Thoracic aorta (tissue), 2 donors: ENCODE measurements at regions not wholly inside any gene's neighbourhood (a gene's known extent, or its start where the extent isn't known, plus 50 kb on each side); places are given as distances from the start of the nearest gene placed in this dataset.

Source experiments
- ATAC-seq: fragments of 150-250 bp; one replicate; pipeline ENCODE4 v1.8.0; 2017; ENCODE audit warnings: low read depth; ENCODE audit not compliant: insufficient number of reproducible peaks, low FRiP score
- DNase-seq: peaks from one replicate; pipeline ENCODE4 v3.0.0-alpha.2; 2020; ENCODE audit warnings: low spot score
- H3K27ac ChIP-seq, 2 donors: fragments of 200-600 bp; sonication (generic); 1 replicate in 1 of 2; 2 replicates in 1 of 2; pipeline ENCODE4 v1.5.1; 2016; ENCODE audit warnings: mild to moderate bottlenecking in 2 of 2, moderate library complexity in 2 of 2
- H3K27me3 ChIP-seq: fragments of 200-600 bp; sonication (generic); replicated peaks from 2 replicates; pipeline ENCODE4 v1.6.0; 2016; ENCODE audit warnings: mild to moderate bottlenecking; ENCODE audit not compliant: insufficient read depth
- H3K36me3 ChIP-seq: fragments of 200-600 bp; sonication (generic); one replicate; pipeline ENCODE4 v1.5.1; 2016
- H3K4me1 ChIP-seq, 2 donors: fragments of 200-600 bp; sonication (generic); 1 replicate in 1 of 2; 2 replicates in 1 of 2; pipeline versions ENCODE4 v1.5.1 to v1.6.0; 2016; ENCODE audit warnings: low read depth in 2 of 2, mild to moderate bottlenecking in 1 of 2; ENCODE audit not compliant: control insufficient read depth in 1 of 2
- H3K4me3 ChIP-seq: fragments of 200-600 bp; sonication (generic); 2 replicates; pipeline ENCODE4 v1.5.1; 2016; ENCODE audit warnings: mild to moderate bottlenecking
- H3K9me3 ChIP-seq: fragments of 200-600 bp; sonication (generic); 2 replicates; pipeline ENCODE4 v1.5.1; 2016
- CTCF ChIP-seq: fragments of 200-600 bp; sonication (generic); IDR thresholded peaks from one replicate; pipeline ENCODE4 v1.5.1; 2019; ENCODE audit warnings: antibody characterized with exemption

GRCh38 chrX:9188117-9188516 lies 154.2 kb upstream of the FAM9B start:
- no peak overlapping the region for H3K27ac ChIP-seq
- no peaks in the 10 kb centered on the region for H3K9me3 ChIP-seq
- no peaks in the 10 kb centered on the region for H3K27me3 ChIP-seq
- H3K4me1 ChIP-seq: no peaks in the 10 kb centered on the region
- DNase-seq: no peak
- TF ChIP-seq CTCF: no peak
- H3K4me3 ChIP-seq: no peak overlapping the region
- no peak for ATAC-seq
- no peaks in the 10 kb centered on the region for H3K36me3 ChIP-seq

- TF ChIP-seq CTCF: no peak
- Histone ChIP-seq H3K27me3 (no peaks in the 10 kb centered on the region), H3K4me3 (no peak overlapping the region), H3K27ac (no peak overlapping the region), H3K4me1 (no peaks in the 10 kb centered on the region), H3K9me3 (no peaks in the 10 kb centered on the region), H3K36me3 (no peaks in the 10 kb centered on the region)
- ATAC-seq: no peak
- DNase-seq: no peak
Observed at GRCh38 chrX:9189286-9189685, 155.4 kb upstream of the FAM9B start.

GRCh38 chrX:9191392-9191791 lies 157.5 kb upstream of the FAM9B start:
- DNase-seq: no peak
- H3K4me1 ChIP-seq: peaks cover 0 to 7% of the 10 kb centered on the region in 2 donors
- no peak overlapping the region for H3K4me3 ChIP-seq
- H3K36me3 ChIP-seq: no peaks in the 10 kb centered on the region
- ATAC-seq: no peak
- H3K27me3 ChIP-seq: no peaks in the 10 kb centered on the region
- H3K9me3 ChIP-seq: no peaks in the 10 kb centered on the region
- no peak for TF ChIP-seq CTCF
- no peak overlapping the region for H3K27ac ChIP-seq

GRCh38 chrX:9195199-9195880 lies 161.4 kb upstream of the FAM9B start:
- DNase-seq (no peak), ATAC-seq (no peak)
- Histone ChIP-seq H3K4me3 (no peak overlapping the region), H3K27me3 (no peaks in the 10 kb centered on the region), H3K9me3 (no peaks in the 10 kb centered on the region), H3K27ac (no peak overlapping the region), H3K4me1 (peaks cover 0 to 7% of the 10 kb centered on the region in 2 donors), H3K36me3 (no peaks in the 10 kb centered on the region)
- no peak for TF ChIP-seq CTCF

GRCh38 chrX:9196961-9197640 lies 163.2 kb upstream of the FAM9B start:
- ATAC-seq: no peak

More at GRCh38 chrX:9196961-9197640, 163.2 kb upstream of the FAM9B start:
- no peaks in the 10 kb centered on the region for H3K27me3 ChIP-seq
- no peak overlapping the region for H3K4me3 ChIP-seq
- no peaks in the 10 kb centered on the region for H3K36me3 ChIP-seq
- H3K27ac ChIP-seq: no peak overlapping the region
- no peaks in the 10 kb centered on the region for H3K9me3 ChIP-seq
- DNase-seq: no peak
- H3K4me1 ChIP-seq: peaks cover 0 to 7% of the 10 kb centered on the region in 2 donors
- no peak for TF ChIP-seq CTCF
